ENCODE measurements at regions not wholly inside any gene's neighbourhood (a gene's known extent, or its start where the extent isn't known, plus 50 kb on each side); places are given as distances from the start of the nearest gene placed in this dataset.

DNA sequence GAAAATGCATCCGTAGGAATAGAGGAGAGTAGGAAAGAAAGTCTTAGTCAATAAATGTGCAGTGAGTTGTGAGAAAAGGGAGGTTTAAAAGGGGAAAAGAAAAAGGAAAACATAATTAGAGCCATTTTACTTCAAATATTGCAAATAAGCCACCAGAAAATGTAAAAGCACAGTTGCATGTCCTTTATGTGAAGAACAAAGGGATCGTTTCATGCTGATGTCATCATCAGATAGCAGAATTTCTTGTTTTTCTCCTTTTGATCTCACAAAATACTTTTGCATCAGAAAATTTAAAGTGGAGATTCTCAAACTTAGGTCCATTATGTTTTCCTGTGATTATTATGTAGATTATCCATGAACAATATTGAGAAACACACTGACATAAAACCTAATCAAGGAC is 166.7 kb downstream of the HAO1 start:
- H3K27me3 ChIP-seq (ENCODE audit: insufficient read depth) = no peaks in the 10 kb centered on the region
- H3F3A ChIP-seq (replicated peaks; ENCODE audit: insufficient read depth) = no peaks in the 10 kb centered on the region
- ChIA-PET CTCF (no interaction called here), POLR2A (no interaction called here)
- no peaks in the 10 kb centered on the region for H3K4me1 ChIP-seq (ENCODE audit: control insufficient read depth in 1 of 2, insufficient read depth in 2 of 2, low read depth in 1 of 2, low read length in 1 of 2)
- no peak overlapping the region for H2AFZ ChIP-seq (ENCODE audit: low read depth)
- 37% methylated on average over 2 of the region's 2 CpGs for WGBS (ENCODE audit: low lambda C conversion rate)
- no peaks in the 10 kb centered on the region for H4K20me1 ChIP-seq (ENCODE audit: insufficient read depth)
- no peaks in the 10 kb centered on the region for H3K36me3 ChIP-seq (replicated peaks in 1 of 2; ENCODE audit: control insufficient read depth in 1 of 2, insufficient read depth in 2 of 2, low read length in 1 of 2)
- no peaks in the 10 kb centered on the region for H3K9me3 ChIP-seq
- no peaks in the 10 kb centered on the region for H3K79me2 ChIP-seq (ENCODE audit: insufficient read depth)
- H3K4me2 ChIP-seq = no peak overlapping the region
- H3K27ac ChIP-seq (ENCODE audit: low read depth in 2 of 2, low read length in 1 of 2) = no peak overlapping the region
- no peaks in the 10 kb centered on the region for H3K9me2 ChIP-seq
- H3K4me3 ChIP-seq (ENCODE audit: low read depth in 2 of 2, low read length in 1 of 2) = no peak overlapping the region
- TF ChIP-seq, protein P1, sequence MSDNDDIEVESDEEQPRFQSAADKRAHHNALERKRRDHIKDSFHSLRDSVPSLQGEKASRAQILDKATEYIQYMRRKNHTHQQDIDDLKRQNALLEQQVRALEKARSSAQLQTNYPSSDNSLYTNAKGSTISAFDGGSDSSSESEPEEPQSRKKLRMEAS (IDR thresholded peaks at IDR 0.05; ENCODE audit: low read depth) = no peak
- TF ChIP-seq SMC3 (IDR thresholded peaks at IDR 0.05; ENCODE audit: low read depth, low read length) = no peak
- TF ChIP-seq, protein P2, sequence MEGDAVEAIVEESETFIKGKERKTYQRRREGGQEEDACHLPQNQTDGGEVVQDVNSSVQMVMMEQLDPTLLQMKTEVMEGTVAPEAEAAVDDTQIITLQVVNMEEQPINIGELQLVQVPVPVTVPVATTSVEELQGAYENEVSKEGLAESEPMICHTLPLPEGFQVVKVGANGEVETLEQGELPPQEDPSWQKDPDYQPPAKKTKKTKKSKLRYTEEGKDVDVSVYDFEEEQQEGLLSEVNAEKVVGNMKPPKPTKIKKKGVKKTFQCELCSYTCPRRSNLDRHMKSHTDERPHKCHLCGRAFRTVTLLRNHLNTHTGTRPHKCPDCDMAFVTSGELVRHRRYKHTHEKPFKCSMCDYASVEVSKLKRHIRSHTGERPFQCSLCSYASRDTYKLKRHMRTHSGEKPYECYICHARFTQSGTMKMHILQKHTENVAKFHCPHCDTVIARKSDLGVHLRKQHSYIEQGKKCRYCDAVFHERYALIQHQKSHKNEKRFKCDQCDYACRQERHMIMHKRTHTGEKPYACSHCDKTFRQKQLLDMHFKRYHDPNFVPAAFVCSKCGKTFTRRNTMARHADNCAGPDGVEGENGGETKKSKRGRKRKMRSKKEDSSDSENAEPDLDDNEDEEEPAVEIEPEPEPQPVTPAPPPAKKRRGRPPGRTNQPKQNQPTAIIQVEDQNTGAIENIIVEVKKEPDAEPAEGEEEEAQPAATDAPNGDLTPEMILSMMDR (IDR thresholded peaks at IDR 0.05) = no peak
- H3K9ac ChIP-seq = no peak overlapping the region
- DNase-seq = no peak

DNA sequence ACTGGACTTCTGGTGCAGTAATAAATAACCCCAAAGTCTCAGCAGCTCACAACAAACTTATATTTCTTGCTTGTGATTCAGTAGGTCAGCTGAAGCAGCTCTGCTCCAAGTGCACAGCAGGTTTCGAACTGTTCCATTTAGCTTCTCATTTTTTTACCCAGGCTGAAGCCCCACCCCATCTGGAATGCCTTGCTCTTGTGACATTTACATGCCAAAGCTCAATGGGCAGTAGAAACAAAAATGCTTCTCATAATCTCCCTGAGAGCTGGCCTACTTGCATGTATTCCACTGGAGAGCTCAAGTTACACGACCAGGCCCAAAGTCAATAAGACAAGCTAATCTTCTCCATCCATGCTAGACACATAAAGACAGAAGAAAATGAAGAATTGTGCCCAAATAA is 165.2 kb downstream of the HAO1 start:
- H2AFZ ChIP-seq (ENCODE audit: low read depth) = no peak overlapping the region
- no peaks in the 10 kb centered on the region for H3K9me2 ChIP-seq
- H3K27ac ChIP-seq (ENCODE audit: low read depth in 2 of 2, low read length in 1 of 2) = no peak overlapping the region
- TF ChIP-seq EZH2phosphoT487 (IDR thresholded peaks at IDR 0.05; ENCODE audit: borderline replicate concordance, low read depth) = no peak
- TF ChIP-seq TEAD4 (IDR thresholded peaks at IDR 0.05; ENCODE audit: borderline replicate concordance, insufficient read depth) = no peak
- TF ChIP-seq, protein P3, sequence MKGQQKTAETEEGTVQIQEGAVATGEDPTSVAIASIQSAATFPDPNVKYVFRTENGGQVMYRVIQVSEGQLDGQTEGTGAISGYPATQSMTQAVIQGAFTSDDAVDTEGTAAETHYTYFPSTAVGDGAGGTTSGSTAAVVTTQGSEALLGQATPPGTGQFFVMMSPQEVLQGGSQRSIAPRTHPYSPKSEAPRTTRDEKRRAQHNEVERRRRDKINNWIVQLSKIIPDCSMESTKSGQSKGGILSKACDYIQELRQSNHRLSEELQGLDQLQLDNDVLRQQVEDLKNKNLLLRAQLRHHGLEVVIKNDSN (IDR thresholded peaks at IDR 0.05; ENCODE audit: borderline replicate concordance, low read depth) = no peak
- TF ChIP-seq GATA2 (CRISPR knock-in tag; IDR thresholded peaks at IDR 0.05) = no peak
- TF ChIP-seq EP300 (IDR thresholded peaks at IDR 0.05; ENCODE audit: borderline replicate concordance in 1 of 2, low read depth in 1 of 2, low read length in 1 of 2) = no peak
- no peak for TF ChIP-seq MEF2A (IDR thresholded peaks at IDR 0.05; ENCODE audit: borderline replicate concordance, low read depth)
- no peak for TF ChIP-seq NFIC (IDR thresholded peaks at IDR 0.05; ENCODE audit: borderline replicate concordance)
- TF ChIP-seq RCOR1 (IDR thresholded peaks at IDR 0.05; ENCODE audit: low read length) = no peak
- TF ChIP-seq JUND (IDR thresholded peaks at IDR 0.05) = no peak
- TF ChIP-seq YY1 (IDR thresholded peaks at IDR 0.05; ENCODE audit: low read depth) = no peak
- TF ChIP-seq, protein P4, sequence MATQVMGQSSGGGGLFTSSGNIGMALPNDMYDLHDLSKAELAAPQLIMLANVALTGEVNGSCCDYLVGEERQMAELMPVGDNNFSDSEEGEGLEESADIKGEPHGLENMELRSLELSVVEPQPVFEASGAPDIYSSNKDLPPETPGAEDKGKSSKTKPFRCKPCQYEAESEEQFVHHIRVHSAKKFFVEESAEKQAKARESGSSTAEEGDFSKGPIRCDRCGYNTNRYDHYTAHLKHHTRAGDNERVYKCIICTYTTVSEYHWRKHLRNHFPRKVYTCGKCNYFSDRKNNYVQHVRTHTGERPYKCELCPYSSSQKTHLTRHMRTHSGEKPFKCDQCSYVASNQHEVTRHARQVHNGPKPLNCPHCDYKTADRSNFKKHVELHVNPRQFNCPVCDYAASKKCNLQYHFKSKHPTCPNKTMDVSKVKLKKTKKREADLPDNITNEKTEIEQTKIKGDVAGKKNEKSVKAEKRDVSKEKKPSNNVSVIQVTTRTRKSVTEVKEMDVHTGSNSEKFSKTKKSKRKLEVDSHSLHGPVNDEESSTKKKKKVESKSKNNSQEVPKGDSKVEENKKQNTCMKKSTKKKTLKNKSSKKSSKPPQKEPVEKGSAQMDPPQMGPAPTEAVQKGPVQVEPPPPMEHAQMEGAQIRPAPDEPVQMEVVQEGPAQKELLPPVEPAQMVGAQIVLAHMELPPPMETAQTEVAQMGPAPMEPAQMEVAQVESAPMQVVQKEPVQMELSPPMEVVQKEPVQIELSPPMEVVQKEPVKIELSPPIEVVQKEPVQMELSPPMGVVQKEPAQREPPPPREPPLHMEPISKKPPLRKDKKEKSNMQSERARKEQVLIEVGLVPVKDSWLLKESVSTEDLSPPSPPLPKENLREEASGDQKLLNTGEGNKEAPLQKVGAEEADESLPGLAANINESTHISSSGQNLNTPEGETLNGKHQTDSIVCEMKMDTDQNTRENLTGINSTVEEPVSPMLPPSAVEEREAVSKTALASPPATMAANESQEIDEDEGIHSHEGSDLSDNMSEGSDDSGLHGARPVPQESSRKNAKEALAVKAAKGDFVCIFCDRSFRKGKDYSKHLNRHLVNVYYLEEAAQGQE (IDR thresholded peaks at IDR 0.05; ENCODE audit: low read depth, low read length) = no peak
- TF ChIP-seq FOXJ3 (CRISPR knock-in tag; IDR thresholded peaks at IDR 0.05) = no peak
- TF ChIP-seq POLR2AphosphoS5 (IDR thresholded peaks at IDR 0.05; ENCODE audit: low read depth, low read length) = no peak
- no peak for TF ChIP-seq TAF1 (IDR thresholded peaks at IDR 0.05; ENCODE audit: borderline replicate concordance, low read depth, low read length)
- no peak for TF ChIP-seq RAD21 (IDR thresholded peaks at IDR 0.05; ENCODE audit: low read length)
- TF ChIP-seq, protein P2 (IDR thresholded peaks at IDR 0.05) = no peak
- TF ChIP-seq, protein P5, sequence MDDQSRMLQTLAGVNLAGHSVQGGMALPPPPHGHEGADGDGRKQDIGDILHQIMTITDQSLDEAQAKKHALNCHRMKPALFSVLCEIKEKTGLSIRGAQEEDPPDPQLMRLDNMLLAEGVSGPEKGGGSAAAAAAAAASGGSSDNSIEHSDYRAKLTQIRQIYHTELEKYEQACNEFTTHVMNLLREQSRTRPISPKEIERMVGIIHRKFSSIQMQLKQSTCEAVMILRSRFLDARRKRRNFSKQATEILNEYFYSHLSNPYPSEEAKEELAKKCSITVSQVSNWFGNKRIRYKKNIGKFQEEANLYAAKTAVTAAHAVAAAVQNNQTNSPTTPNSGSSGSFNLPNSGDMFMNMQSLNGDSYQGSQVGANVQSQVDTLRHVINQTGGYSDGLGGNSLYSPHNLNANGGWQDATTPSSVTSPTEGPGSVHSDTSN (IDR thresholded peaks at IDR 0.05) = no peak
- TF ChIP-seq RXRA (IDR thresholded peaks at IDR 0.05; ENCODE audit: borderline replicate concordance, low read depth) = no peak
- WGBS (ENCODE audit: low lambda C conversion rate) = 13% methylated on average over 2 of the region's 2 CpGs
- H3K36me3 ChIP-seq (replicated peaks in 1 of 2; ENCODE audit: control insufficient read depth in 1 of 2, insufficient read depth in 2 of 2, low read length in 1 of 2) = no peaks in the 10 kb centered on the region
- ChIA-PET POLR2A (no interaction called here), CTCF (no interaction called here)
- no peaks in the 10 kb centered on the region for H3K9me3 ChIP-seq
- no peak overlapping the region for H3K4me2 ChIP-seq
- no peaks in the 10 kb centered on the region for H3K4me1 ChIP-seq (ENCODE audit: control insufficient read depth in 1 of 2, insufficient read depth in 2 of 2, low read depth in 1 of 2, low read length in 1 of 2)
- no peaks in the 10 kb centered on the region for H3K27me3 ChIP-seq (ENCODE audit: insufficient read depth)
- no peaks in the 10 kb centered on the region for H3F3A ChIP-seq (replicated peaks; ENCODE audit: insufficient read depth)
- no peak overlapping the region for H3K9ac ChIP-seq
- no peak for DNase-seq
- H3K79me2 ChIP-seq (ENCODE audit: insufficient read depth) = no peaks in the 10 kb centered on the region
- H4K20me1 ChIP-seq (ENCODE audit: insufficient read depth) = no peaks in the 10 kb centered on the region
- H3K4me3 ChIP-seq (ENCODE audit: low read depth in 2 of 2, low read length in 1 of 2) = no peak overlapping the region
